HepG2 (cell line): ENCODE measurements at regions not wholly inside any gene's neighbourhood (a gene's known extent, or its start where the extent isn't known, plus 50 kb on each side); places are given as distances from the start of the nearest gene placed in this dataset.

ENCODE experiments used
- ATAC-seq: fragments of 200-7000 bp; cut with Tn5 transposase; 3 replicates; pipeline ENCODE4 v1.9.1; 2020; ENCODE audit warnings: mild to moderate bottlenecking, moderate library complexity
- BruUV-seq: library from RNA; stranded (reverse); fragments of 400-500 nt; replicated peaks from 2 replicates; lab custom pipeline; 2021; lab: Mats Ljungman, UMichigan
- CTCF ChIA-PET: fragments of 300-600 bp; formaldehyde crosslinking; extraction: SDS; loops from one replicate; lab custom pipeline; 2021; ENCODE audit warnings: low total read pairs, inconsistent platforms, low intra/inter-chr PET ratio; lab: Yijun Ruan, JAX
- POLR2A ChIA-PET: fragments of 350-600 bp; sonication (Branson Sonifier 250); formaldehyde crosslinking; loops from one replicate; lab custom pipeline; 2020; ENCODE audit warnings: antibody characterized with exemption, inconsistent platforms; lab: Yijun Ruan, JAX
- DNase-seq: peaks from one replicate; pipeline ENCODE4 v3.0.0-alpha.2; 2015; ENCODE audit warnings: low spot score
- FAIRE-seq: peaks from 3 replicates; lab custom pipeline; 2011; peaks lifted over from hg19 to GRCh38; lab: Jason Lieb, UNC
- H2AFZ ChIP-seq: one replicate; pipeline ENCODE4 v1.6.1; 2011; ENCODE audit warnings: low read length, inconsistent platforms
- H3K27ac ChIP-seq: fragments of 300-600 bp; 3 replicates; pipeline ENCODE4 v1.8.0; 2011; ENCODE audit warnings: mixed run types, mild to moderate bottlenecking, mixed read lengths, low read length, inconsistent platforms; ENCODE audit not compliant: insufficient read depth; ENCODE audit errors: extremely low read length
- H3K27me3 ChIP-seq, 2 experiments: fragments of 200-600 bp in 1 of 2; 2 replicates in 1 of 2; 3 replicates in 1 of 2; pipeline versions ENCODE4 v1.6.0 to v1.8.0; 2011; ENCODE audit warnings: low read length in 2 of 2, mild to moderate bottlenecking in 2 of 2, moderate library complexity in 2 of 2, inconsistent platforms in 1 of 2; ENCODE audit not compliant: insufficient read depth in 2 of 2, control insufficient read depth in 1 of 2
- H3K36me3 ChIP-seq, 2 experiments: fragments of 200-600 bp in 1 of 2; replicated peaks in 1 of 2; 2 replicates in 1 of 2; 3 replicates in 1 of 2; pipeline versions ENCODE4 v1.5.1 to v1.8.0; 2011; ENCODE audit warnings: low read length in 2 of 2, inconsistent platforms in 1 of 2; ENCODE audit not compliant: insufficient read depth in 2 of 2, control insufficient read depth in 1 of 2
- H3K4me1 ChIP-seq: 2 replicates; pipeline ENCODE4 v1.5.1; 2012; ENCODE audit warnings: low read length, inconsistent platforms; ENCODE audit not compliant: insufficient read depth
- H3K4me2 ChIP-seq: 2 replicates; pipeline ENCODE4 v1.6.0; 2011; ENCODE audit warnings: low read depth, low read length, inconsistent platforms
- H3K4me3 ChIP-seq, 3 experiments: fragments of 200-600 bp in 1 of 3; sonication (generic), shearing (Covaris generic) in 1 of 3; replicated peaks in 1 of 3; 2 replicates each; pipeline ENCODE4 v1.5.1; 2011 to 2016; ENCODE audit warnings: low read length in 3 of 3, inconsistent platforms in 2 of 3, low read depth in 2 of 3, mild to moderate bottlenecking in 2 of 3, control low read depth in 1 of 3, mixed read lengths in 1 of 3; ENCODE audit not compliant: insufficient read depth in 1 of 3
- H3K79me2 ChIP-seq: one replicate; pipeline ENCODE4 v1.6.1; 2011; ENCODE audit warnings: low read length, inconsistent platforms; ENCODE audit not compliant: insufficient read depth
- H3K9ac ChIP-seq: 2 replicates; pipeline ENCODE4 v1.6.0; 2011; ENCODE audit warnings: mild to moderate bottlenecking, low read depth, low read length, inconsistent platforms; ENCODE audit not compliant: insufficient read depth
- H3K9me3 ChIP-seq: 2 replicates; pipeline ENCODE4 v1.5.1; 2012; ENCODE audit warnings: mild to moderate bottlenecking, low read length
- H4K20me1 ChIP-seq: 2 replicates; pipeline ENCODE4 v1.6.0; 2011; ENCODE audit warnings: inconsistent platforms, mild to moderate bottlenecking, low read length, moderate library complexity; ENCODE audit not compliant: insufficient read depth
- ELK4 ChIP-seq: sonication (generic); formaldehyde crosslinking; IDR thresholded peaks from 2 replicates; pipeline ENCODE4 v1.9.0; 2021; ENCODE audit warnings: missing genetic modification reagents, borderline replicate concordance
- FOXA3 ChIP-seq: IDR thresholded peaks from 2 replicates; pipeline ENCODE4 v1.6.1; 2016; ENCODE audit warnings: missing genetic modification reagents, missing compliant biosample characterization
- KDM6A ChIP-seq: IDR thresholded peaks from 2 replicates; pipeline ENCODE4 v1.6.1; 2016; ENCODE audit warnings: low read depth
- RFXANK ChIP-seq: IDR thresholded peaks from 2 replicates; pipeline ENCODE4 v1.6.1; 2016
- TBP ChIP-seq: sonication (generic); formaldehyde crosslinking; IDR thresholded peaks from 2 replicates; pipeline ENCODE4 v1.5.0; 2020; ENCODE audit warnings: missing genetic modification reagents
- TMF1 ChIP-seq: sonication (generic); formaldehyde crosslinking; IDR thresholded peaks from 2 replicates; pipeline ENCODE4 v1.8.1; 2022; ENCODE audit warnings: low read depth, missing genetic modification reagents
- TRIM24 ChIP-seq: sonication (generic); formaldehyde crosslinking; IDR thresholded peaks from 2 replicates; pipeline ENCODE4 v1.8.0; 2022; ENCODE audit warnings: mild to moderate bottlenecking, missing genetic modification reagents
- ZNF138 ChIP-seq: sonication (generic); formaldehyde crosslinking; IDR thresholded peaks from 2 replicates; pipeline ENCODE4 v1.5.0; 2020; ENCODE audit warnings: mild to moderate bottlenecking, low read depth, missing genetic modification reagents
- ZNF766 ChIP-seq: sonication (generic); formaldehyde crosslinking; IDR thresholded peaks from 2 replicates; pipeline ENCODE4 v1.5.0; 2020; ENCODE audit warnings: missing genetic modification reagents, borderline replicate concordance
- WGBS: methylation state at CpG from one replicate; pipeline ENCODE4 v1.1.6; 2017; ENCODE audit warnings: low lambda C conversion rate; 5-methylcytosine and 5-hydroxymethylcytosine counted together
- in situ Hi-C: cut with HindIII; loops from 2 replicates; pipeline ENCODE4 v1.10.0; 2017; ENCODE audit warnings: low pct_unique_long_range_greater_than_20kb; ENCODE audit not compliant: extremely low pct_ligation_motif_present
- intact Hi-C: fragments of 100-400 bp; cut with micrococcal nuclease; formaldehyde crosslinking; loops from one replicate; pipeline ENCODE4 v1.10.0; 2022; ENCODE audit not compliant: unreplicated experiment
- TF ChIP-seq, protein P1 (sequence below): sonication (generic); formaldehyde crosslinking; IDR thresholded peaks from 2 replicates; pipeline ENCODE4 v1.8.0; 2022; ENCODE audit warnings: missing genetic modification reagents, mild to moderate bottlenecking, inconsistent platforms, borderline replicate concordance
- TF ChIP-seq, protein P2 (sequence below): fragments of 450-650 bp; IDR thresholded peaks from 2 replicates; pipeline ENCODE4 v1.6.1; 2017

DNA sequence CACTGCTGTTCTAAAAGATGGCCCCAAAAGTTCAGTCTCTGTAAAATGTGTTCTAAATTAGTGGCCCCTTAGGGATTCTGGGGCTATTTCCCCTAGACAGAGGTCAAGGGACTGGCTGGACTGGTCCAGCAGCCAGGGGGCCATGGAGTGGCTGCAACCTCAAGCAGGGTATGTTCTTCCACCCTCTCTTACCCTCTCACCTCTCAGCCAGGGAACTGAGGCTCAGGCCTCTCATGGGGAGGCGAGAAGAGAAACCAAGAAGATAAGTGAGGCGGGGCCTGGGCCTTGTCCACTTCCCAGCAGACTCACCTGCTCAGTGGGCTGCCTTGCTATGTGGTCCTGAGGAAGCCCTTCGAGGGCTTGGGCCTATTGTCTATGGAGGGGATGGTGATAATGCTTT, 339.7 kb downstream of the MYCN start:
- Histone ChIP-seq H3K9ac (no peak overlapping the region), H3K4me3 (no peak overlapping the region), H2AFZ (no peak overlapping the region), H3K4me1 (no peaks in the 10 kb centered on the region), H3K4me2 (no peak overlapping the region), H3K36me3 (no peaks in the 10 kb centered on the region; a peak in 1 of 5 replicates), H3K9me3 (no peaks in the 10 kb centered on the region), H3K27ac (no peak overlapping the region), H3K79me2 (no peaks in the 10 kb centered on the region), H4K20me1 (no peaks in the 10 kb centered on the region), H3K27me3 (peaks cover 1 to 4% of the 10 kb centered on the region in 2 experiments; a peak in 3 of 5 replicates)
- ATAC-seq = no peak
- intact Hi-C loops = loop anchor here (5.0 kb wide), 1 partner anchor 208 kb away; no protein-coding TSS in a partner anchor
- TF ChIP-seq ZNF766 (CRISPR knock-in tag) = no peak
- TF ChIP-seq TMF1 (CRISPR knock-in tag) = no peak
- no peak for TF ChIP-seq TRIM24 (CRISPR knock-in tag)
- no peak for TF ChIP-seq ZNF138 (CRISPR knock-in tag)
- TF ChIP-seq, protein P1, sequence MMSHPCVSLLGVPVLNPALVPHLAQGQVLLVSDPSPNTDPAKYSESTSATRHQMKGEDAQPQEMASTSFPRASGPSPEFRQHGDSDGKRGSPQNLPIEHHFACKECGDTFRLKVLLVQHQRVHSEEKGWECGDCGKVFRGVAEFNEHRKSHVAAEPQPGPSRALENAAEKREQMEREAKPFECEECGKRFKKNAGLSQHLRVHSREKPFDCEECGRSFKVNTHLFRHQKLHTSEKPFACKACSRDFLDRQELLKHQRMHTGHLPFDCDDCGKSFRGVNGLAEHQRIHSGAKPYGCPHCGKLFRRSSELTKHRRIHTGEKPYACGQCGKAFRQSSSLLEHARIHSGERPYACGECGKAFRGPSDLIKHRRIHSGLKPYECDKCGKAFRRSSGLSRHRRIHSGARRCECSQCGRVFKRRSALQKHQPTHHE (CRISPR knock-in tag) = no peak
- no peak for TF ChIP-seq FOXA3
- no peak for TF ChIP-seq ELK4 (CRISPR knock-in tag)
- TF ChIP-seq RFXANK (CRISPR knock-in tag) = no peak
- no peak for TF ChIP-seq TBP (CRISPR knock-in tag)
- TF ChIP-seq KDM6A (CRISPR knock-in tag) = no peak
- TF ChIP-seq, protein P2, sequence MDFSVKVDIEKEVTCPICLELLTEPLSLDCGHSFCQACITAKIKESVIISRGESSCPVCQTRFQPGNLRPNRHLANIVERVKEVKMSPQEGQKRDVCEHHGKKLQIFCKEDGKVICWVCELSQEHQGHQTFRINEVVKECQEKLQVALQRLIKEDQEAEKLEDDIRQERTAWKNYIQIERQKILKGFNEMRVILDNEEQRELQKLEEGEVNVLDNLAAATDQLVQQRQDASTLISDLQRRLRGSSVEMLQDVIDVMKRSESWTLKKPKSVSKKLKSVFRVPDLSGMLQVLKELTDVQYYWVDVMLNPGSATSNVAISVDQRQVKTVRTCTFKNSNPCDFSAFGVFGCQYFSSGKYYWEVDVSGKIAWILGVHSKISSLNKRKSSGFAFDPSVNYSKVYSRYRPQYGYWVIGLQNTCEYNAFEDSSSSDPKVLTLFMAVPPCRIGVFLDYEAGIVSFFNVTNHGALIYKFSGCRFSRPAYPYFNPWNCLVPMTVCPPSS = no peak
- DNase-seq = no peak
- BruUV-seq = no TSS peak
- POLR2A ChIA-PET = no interaction called here
- CTCF ChIA-PET = interaction anchor here (1.0 kb wide), 1 partner anchor 340 kb away, joined by 4 read pairs; no protein-coding TSS in a partner anchor
- in situ Hi-C loops = loop anchor here (5.0 kb wide), 1 partner anchor 338 kb away; the partner anchor contains the start of gene MYCN
- no peak for FAIRE-seq
- WGBS = 22% methylated on average over 3 of the region's 3 CpGs
